ENCODE measurements at regions not wholly inside any gene's neighbourhood (a gene's known extent, or its start where the extent isn't known, plus 50 kb on each side); places are given as distances from the start of the nearest gene placed in this dataset.
"Not testable (repeated sequence)": the region's sequence is repeated elsewhere in the genome, so short reads cannot be mapped to it uniquely, and the experiment has no call there.

DNA sequence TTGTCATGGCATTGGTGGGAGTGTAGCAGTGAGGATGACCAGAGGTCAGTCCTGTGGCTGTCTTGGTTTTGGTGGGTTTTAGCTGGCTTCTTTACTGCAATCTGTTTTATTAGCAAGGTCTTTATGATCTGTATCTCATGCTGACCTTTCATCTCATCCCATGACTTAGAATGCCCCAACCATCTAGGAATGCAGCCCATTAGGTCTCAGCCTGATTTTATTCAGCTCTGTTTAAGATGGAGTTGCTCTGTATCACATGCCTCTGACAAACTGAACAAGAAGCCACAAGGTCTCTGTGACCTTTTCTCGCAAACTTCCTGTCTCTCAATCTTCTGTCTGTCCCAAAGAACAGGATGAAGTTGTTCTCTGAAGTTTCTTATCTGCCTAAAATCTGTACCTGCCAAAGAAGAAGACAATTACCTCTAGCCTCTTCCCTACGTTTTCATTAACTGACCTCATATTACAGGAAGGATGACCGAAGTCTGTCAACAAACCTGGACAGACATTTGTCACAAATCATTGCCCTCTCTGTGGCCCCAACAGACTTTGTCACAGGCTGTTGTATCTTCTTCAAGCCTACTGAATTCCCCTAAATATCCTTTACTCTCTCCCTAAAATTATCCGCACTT is 284.2 kb upstream of the SEMA6A start:
- DNase-seq: no peak

DNA sequence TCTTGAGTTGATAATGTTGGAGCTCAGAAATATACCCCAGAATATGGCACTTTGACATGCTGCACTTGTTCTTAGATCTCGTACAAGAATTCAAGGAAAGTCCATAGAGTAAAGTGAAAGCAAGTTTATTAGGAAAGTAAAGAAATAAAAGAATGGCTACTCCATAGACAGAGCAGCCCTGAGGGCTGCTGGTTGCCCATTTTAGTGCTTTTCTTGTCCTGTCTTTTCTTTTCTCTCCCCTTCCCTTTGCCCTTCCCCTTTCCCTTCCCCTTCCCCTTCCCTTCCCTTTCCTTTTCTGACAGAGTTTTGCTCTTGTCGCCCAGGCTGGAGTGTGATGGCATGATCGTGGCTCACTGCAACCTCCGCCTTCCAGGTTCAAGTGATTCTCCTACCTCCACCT is 283.4 kb upstream of the SEMA6A start:
- not testable (repeated sequence) for DNase-seq

DNA sequence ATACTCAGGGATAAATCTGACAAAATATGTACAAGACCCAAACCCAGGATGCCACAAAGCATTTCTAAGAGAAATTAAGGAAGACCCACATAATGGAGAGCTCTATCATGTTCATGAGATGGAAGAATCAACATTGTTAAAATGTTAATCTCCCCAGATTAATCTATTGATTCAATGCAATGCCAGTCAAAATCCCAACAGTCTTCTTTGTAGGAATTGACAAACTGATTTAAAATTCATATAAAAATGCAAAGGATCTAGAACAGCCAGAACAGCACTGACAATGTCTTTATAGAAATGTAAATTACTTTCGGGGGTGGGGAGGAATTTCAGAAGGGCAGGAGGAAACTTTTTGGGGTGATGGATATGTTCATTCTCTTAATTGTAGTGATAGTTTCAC is 281.6 kb upstream of the SEMA6A start:
- DNase-seq: no peak

DNA sequence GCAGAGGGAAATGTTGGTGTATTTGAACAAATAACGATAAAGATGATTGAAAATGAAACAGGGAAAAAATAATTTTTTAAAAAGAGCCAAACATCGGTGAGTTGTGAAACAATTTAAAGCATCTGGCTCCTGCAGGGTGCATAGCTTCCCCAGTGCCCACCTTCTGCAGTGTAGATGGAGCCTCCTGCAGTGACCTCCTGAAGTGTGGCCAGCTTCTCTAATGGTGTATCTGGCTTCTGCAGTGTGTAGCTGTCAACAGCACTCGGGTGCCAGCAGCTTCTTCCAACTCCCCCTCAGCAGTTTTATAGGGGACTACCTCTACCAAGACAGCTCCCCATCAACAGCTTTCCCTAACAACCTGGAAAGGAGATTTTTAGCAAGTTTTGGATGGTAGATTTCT is 279.4 kb upstream of the SEMA6A start:
- DNase-seq: no peak

DNA sequence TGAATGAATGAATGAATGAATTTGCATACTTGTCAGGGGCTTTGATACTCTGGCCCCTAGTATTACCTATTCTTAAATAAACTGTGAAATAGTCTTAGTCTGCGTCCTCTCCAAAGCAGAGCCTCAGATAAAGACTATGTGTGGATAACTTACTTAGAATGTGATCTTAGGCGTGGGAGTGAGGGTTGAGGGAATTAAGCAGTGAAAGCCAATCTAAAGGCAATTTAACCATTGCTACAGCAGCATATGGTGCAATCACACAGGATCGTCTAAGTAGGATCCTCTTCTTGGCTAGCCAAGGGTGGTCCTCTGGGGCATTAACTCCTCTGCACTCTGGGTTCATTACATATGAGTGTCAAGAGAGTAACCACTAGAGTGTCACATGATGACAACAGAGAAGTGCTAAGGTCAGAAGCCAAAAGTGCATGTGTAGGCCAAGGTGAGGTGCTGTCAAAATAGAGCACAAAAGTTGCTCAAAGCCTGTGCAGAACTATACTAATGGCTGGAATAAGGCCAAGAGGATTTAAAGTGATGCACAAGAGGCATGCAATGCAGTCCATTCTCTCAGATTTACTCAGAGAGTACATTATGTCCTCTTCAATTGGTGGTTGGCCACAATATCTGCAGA is 274.4 kb upstream of the SEMA6A start:
- no peak for DNase-seq

DNA sequence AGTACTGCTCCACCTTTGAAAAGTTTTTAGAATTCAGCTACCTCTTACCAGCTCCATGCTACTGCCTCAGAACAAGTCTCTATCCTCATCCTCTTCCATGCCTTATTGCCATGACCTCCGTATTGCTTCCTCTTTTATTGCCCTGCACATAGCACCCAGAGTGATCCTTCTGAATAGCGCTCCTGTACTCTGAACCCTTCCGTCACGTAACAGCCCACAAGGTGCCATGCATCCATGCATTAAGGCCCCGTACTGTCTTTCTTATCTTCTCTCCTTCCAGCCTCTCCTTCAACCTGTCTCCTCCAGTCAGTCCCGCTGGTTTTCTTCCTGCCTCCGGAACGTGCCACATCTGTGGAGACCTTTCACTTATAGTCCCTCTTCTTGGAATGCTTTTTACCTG is 273.3 kb upstream of the SEMA6A start:
- no peak for DNase-seq

DNA sequence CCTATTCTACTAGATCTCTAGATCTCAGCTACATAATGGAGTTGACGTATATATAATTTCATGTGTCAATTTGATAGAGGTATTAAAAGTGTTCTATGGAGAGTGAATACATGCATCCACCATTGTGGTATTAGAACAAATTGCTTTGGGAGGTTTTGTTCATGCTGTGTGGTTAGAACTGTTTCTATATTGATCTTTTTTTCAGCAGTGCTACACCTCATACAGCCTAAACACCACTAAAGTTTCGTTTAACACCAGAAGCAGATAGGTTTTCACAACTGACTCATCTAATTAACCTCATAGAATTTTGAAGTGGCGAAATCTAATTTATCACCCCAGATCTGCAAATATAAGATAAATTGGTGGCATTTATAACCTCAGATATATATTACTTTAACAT is 269.4 kb upstream of the SEMA6A start:
- no peak for DNase-seq

DNA sequence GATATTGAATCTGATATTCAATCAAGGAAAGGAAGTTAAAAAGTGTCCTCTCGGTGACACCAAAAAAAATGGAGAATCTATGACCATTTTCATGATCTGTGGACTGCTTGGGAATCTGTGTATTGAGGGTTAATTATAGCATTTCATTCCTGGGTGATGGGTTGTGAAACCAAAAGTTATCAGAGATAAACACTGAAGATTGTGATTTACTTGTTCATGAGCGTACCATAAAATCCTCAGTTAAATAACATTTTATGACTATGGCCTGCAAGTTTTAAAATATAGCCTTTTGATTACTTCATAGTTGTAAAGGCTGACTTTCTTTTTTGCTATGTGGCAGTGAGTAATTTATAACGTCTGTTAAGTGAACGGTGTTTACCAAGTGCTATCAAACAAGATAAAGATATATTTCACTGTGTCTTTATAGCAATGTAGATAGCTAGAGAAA is 267.9 kb upstream of the SEMA6A start:
- no peak for DNase-seq

DNA sequence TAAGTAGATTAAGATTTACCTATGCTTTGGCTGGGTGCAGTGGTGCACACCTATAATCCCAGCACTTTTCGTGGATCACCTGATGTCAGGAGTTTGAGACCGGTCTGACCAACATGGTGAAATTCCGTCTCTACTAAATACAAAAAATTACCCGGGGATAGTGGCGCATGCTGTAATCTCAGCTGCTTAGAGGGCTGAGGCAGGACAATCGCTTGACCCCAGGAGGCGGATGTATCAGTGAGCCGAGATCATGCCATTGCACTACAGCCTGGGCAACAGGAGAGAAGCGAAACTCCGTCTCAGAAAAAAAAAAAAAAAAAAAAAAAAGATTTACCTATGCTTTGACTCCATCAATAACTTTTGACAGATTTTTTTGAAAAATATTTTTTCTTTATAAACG is 267.1 kb upstream of the SEMA6A start:
- DNase-seq: no peak

DNA sequence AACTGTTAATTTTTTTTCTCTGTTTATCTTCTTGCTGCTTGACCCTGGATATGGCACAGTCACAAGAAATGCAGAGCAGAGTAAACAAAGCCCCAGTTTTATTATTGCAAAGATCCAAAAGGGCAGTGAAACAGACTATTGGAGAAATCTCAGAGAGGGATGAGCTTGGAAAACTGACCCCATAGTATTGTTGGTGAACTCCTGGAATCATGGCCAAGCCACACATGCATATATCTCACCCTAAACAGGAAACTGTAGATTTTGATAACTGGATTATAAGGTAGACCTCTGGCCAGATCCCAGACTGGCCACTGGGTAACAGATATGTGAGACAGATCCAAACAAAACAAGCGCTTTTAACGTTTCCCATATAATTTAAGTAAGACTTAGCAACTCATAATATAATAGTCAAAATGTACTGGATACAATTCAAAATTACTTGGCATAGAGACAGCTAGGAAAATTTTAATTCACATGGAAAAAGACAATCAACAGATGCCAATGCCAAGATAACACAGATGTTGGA is 263.5 kb upstream of the SEMA6A start:
- no peak for DNase-seq

DNA sequence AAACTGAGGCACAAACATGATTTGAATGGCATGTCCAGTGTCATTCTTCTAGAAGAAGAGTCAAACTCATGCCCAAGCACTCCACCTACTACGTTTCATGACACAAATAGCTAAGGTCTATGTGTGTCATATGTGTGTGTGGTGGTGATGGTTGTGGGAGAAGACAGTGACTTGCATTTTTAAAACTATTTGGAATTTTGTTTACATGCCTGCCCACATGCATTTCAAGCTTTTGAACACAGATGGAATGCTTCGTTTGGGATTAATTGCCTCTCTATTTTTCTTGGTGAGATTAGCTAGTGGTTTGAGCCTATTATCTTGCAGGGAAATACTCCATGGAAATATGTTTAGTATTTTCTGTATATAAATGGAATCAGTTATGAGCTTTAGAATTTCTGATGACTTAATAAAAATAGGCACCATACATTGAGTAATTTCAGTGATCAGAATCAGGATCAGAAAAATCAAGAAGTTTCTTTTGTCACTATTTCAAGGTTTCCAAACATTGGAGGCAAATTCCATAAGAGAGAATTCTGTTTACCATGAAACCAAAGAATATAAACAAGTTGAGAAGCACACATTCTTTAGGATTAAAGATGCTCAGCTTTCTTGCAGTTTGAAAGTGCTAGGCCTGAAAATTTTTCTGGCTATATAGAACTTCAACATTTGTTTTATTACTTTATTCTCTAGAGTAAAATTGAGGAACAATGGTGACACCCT is 260.3 kb upstream of the SEMA6A start:
- no peak for DNase-seq

DNA sequence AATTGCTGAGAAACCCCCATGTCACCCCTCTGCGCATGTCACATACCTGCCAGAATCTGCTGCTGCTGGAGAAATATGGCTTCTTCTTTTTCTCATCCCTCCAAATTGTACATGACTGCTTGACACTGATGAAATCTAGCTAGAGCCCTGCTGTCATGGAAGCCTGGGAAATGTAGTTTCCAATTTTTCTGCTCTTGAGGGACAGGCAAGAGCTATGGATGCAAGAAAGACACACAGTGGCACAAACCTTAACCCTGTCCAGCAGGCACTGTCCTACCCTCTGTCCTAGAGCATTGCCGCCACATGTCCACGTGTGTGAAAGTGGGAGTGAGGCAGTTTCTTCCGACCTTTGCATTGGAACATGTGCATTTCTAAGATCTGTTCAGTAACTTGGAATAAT is 255.5 kb upstream of the SEMA6A start:
- DNase-seq: no peak

DNA sequence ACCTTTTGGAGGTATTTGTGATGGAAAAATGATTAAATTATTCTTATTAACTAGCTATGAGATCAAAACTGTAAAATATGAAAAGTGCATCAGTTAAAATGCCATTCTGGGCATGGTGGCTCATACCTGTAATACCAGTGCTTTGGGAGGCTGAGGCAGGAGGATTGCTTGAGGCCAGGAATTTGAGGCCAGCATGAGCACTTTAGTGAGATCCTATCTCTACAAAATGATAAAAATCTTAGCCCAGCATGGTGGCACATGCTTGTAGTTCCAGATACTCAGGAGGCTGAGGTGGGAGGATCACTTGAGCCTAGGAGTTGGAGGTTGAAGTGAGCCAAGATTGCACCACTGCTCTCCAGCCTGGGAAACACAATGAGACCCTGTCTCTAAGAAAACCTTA is 252.5 kb upstream of the SEMA6A start:
- DNase-seq: no peak

DNA sequence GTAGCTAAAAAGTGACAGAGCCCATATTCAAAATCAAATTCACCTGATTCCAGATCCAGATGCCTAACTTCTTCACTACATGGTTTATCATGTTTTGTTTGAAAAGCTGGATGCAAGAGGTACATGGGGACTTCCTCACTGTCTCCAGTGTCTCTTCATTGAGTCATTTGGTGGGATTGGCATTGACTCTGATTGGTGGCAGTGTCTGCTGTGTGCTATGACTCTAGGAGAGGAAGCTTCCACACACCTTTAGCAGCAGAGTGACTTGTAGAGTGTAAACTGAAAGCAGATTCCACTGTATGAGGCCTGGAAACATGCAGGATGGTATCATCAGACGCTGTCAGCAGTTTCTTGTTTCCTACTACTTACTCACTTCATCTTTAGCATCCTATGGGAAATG is 250.9 kb upstream of the SEMA6A start:
- DNase-seq: no peak

DNA sequence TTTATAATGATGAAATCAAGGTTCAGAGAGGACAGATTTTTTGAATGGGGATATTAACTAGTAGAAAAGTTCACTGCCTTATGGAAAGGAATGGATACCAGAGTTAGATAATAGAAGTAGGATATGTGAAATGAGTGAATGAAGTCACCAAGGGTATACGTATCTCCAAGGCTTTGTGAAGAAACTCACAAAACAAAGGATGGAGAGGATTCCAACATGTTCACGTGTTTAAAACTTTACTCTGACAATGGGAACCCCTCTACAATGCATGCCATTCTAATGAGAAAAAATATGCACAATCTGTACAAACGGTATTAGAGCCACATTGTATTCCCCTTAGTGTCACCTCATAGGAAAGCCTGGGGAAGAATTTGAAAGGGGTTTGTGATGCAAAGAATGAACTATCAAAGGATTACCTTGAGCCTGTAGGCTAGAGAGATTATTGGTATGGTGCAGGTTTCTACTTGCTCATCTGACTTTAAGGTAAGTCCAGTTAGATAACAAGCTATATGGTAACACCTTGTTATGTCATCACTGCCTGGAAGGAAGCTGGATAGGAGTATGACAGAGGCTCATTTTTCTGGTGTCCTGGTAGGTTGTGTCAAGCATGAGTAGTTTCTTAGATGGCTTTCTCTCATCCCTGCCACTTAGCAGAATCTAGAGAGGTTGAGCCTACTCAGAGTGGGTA is 250.3 kb upstream of the SEMA6A start:
- DNase-seq: no peak

DNA sequence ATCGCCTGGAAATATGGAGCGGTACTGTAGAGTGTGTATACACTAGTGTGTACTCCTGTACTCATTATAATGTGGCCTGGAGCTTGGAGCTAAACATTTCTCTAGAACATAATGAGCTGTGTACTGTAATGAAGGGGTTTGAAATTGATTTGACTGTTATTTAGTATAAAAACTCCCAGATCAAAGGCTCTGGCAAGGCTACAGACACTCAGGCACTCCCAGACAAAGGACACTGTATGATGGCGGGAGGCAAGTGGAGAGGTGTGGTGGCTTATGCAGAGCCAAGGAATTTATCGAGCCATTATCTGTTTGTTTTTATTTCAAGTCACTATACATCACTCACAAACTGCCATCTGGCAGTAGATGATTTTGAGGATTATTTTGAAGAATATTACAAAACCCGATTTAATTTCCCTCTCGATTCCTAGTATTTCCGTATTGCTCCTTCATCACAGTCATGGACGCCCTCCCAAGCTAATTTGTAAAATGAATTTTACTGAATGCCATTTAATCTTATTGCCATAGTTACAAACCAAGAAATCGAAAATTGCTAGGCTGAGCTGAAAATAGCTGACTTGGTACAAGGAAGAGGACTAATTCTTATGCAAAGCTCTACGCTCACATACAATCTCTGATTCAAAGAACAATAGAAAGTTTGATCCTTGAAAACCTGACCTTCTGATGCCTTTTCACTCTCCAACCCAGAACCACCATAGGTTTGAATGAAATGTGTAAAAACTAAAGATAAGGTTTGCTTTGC is 240.2 kb upstream of the SEMA6A start:
- DNase-seq: no peak

DNA sequence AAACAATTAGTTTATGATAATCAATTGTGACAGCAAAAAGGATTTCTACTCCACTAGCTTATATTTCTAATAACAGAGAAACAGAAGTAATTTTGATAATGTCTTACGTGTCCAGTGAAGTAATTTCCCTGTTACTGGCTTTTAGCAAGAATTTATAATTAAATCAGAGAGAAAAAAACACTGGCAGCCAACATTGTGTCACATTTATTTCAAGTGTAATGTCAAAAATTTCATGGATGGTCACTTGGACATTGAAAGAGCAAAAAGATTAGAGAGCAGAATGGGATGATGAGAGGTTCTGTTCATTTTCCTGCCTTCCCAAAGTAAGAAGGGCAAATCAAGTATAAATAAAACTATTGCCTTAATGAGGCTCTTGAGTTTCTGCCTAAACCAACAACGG is 239.3 kb upstream of the SEMA6A start:
- DNase-seq: no peak

DNA sequence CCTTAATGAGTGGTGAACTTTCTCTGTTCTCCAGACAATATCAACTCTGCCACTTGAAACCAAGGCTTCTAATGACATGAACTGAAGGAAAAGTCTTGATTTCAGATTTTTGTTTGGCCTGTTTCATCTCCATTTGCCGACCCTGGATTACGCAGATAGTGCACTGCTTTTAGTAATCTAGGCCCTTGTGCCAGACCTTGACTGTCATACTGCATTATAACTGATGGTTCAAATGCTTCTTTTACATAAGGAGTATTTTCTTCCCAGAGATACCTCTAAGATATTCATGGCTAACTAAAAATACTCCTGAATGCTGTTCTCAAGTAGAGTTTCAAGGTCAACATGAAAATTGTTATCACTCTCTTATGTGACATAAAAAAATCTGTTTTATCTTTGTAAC is 238.7 kb upstream of the SEMA6A start:
- no peak for DNase-seq

DNA sequence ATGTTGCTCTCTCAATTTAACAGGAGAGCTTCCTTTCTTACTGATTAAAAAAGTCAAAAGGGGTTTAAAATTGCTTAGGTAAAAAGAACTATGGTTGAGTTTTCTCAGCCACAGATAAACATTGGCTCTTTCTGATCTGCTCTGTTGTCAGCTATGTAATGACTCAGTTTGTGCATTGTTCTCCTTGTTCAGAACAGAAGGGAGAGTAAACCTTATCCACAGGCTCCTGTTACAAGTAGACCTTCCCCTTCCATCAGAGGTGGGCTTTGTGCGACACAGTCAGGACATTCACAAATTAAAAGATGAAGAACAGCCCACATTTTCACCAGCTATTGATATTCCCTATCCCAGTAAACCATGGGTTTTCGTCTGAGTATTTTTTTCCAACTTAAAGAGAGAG is 236.3 kb upstream of the SEMA6A start:
- DNase-seq: no peak

DNA sequence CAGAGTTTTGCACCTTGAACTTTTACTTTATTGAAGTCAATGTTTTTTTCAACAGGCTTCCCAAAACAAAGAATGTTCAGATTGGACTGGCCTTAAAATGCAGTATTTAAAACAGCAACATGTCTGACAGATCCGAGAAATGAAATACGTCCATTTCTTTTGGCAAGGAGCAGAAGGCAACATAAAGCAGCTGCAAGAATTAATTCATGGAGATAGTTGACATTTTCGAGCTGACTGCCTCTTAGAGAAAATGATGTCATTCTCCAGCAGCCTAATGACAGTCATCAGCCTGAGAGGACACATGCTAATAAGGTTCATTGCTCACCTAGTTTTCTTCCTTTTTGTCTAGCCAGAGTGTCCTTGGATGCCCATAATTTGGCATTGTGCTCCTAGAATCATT is 232.2 kb upstream of the SEMA6A start:
- DNase-seq: no peak

DNA sequence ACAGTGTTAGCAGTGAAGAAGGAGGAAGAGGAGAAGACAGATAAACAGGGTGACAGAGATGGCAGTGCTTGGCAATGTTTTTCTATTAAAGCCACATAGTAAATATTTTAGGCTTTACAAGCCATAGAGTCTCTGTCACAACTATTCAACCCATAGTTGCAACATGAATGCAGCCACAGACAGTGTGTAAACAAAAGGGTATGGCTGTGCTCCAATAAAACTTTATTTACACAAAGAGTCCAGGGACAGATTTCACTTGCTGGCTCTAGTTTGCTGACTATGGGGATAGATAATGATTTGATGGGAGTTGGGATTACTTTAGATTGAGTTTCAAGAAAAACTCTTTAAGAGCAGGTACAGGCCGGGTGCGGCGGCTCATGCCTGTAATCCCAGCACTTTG is 224.8 kb upstream of the SEMA6A start:
- no peak for DNase-seq

DNA sequence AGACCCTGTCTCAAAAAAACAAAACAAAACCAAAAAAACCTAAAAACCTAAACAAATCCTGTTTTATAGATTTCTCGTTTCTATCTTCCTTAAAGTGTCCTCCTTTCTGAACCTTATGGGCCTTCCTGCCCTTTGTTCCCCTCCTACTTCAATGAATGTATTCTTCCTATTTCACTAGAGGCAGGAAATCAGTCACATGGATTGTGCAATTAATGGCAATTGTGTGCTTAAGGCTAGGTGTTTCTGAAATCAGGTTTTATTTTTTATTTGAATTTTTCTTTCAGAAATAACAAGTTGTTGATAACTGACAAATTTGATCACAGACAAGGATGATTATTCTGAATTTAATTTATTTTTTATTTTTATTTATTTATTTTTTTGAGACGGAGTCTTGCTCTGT is 220.6 kb upstream of the SEMA6A start:
- DNase-seq: no peak

DNA sequence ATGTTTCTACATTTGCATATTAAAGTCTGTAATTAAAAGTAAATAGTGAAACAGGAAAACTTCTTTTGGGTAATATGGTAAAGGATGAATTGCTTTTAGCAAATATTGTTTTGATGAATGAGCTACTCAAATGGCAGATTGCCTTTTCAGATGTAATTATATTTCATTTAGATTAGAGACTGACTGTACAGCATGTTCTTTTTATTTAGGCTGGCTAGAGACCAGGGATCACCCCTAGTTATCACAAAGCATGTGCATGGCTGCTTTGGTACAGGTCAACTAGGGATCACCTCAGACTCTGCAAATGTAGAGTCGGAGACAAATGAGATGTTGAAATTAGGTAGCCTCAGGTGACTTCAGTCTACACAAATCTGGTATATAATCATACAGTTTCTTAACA is 214.9 kb upstream of the SEMA6A start:
- DNase-seq: no peak

All from NCI-H2107 (cell line).